GM12878 (cell line): ENCODE measurements at regions not wholly inside any gene's neighbourhood (a gene's known extent, or its start where the extent isn't known, plus 50 kb on each side); places are given as distances from the start of the nearest gene placed in this dataset.

Experiments
- ATAC-seq: fragments of 200-7000 bp; cut with Tn5 transposase; 3 replicates; pipeline ENCODE4 v1.9.1; 2020; ENCODE audit warnings: mild to moderate bottlenecking, moderate library complexity
- BruUV-seq: library from RNA; stranded (reverse); fragments of 400-500 nt; replicated peaks from 2 replicates; lab custom pipeline; 2021; lab: Mats Ljungman, UMichigan
- CTCF ChIA-PET: fragments of 300-600 bp; sonication (Branson Sonifier 250); formaldehyde crosslinking; extraction: SDS; loops from one replicate; lab custom pipeline; 2021; ENCODE audit warnings: inconsistent platforms; lab: Yijun Ruan, JAX
- POLR2A ChIA-PET: fragments of 350-600 bp; formaldehyde crosslinking; extraction: SDS; loops from one replicate; lab custom pipeline; 2021; ENCODE audit warnings: inconsistent platforms; lab: Charles Lee
- RAD21 ChIA-PET: fragments of 300-600 bp; sonication (Branson Sonifier 250); formaldehyde crosslinking; loops from one replicate; lab custom pipeline; 2023; ENCODE audit warnings: antibody characterized with exemption; ENCODE audit not compliant: unreplicated experiment; lab: Charles Lee
- SMC1A ChIA-PET: fragments of 300-600 bp; sonication (Branson Sonifier 250); formaldehyde crosslinking; loops from one replicate; lab custom pipeline; 2023; ENCODE audit not compliant: unreplicated experiment, uncharacterized antibody; lab: Charles Lee
- DNase-seq: peaks from one replicate; pipeline ENCODE4 v3.0.0-alpha.2; 2011; ENCODE audit warnings: low read depth, low spot score
- FAIRE-seq: peaks from 3 replicates; lab custom pipeline; 2011; peaks lifted over from hg19 to GRCh38; lab: Jason Lieb, UNC
- H2AFZ ChIP-seq: 2 replicates; pipeline ENCODE4 v1.6.0; 2011; ENCODE audit warnings: low read depth, low read length, control low read depth; ENCODE audit not compliant: control insufficient read depth
- H3K27ac ChIP-seq: 2 replicates; pipeline ENCODE4 v1.5.1; 2011; ENCODE audit warnings: control low read depth; ENCODE audit not compliant: control insufficient read depth, insufficient read depth
- H3K27me3 ChIP-seq, 2 experiments: replicated peaks in 1 of 2; 2 replicates each; pipeline versions ENCODE4 v1.6.0 to v1.6.1; 2011; ENCODE audit warnings: low read length in 1 of 2; ENCODE audit not compliant: control insufficient read depth in 2 of 2, insufficient read depth in 2 of 2
- H3K36me3 ChIP-seq, 2 experiments: 2 replicates each; pipeline ENCODE4 v1.5.1; 2011; ENCODE audit warnings: low read length in 1 of 2; ENCODE audit not compliant: control insufficient read depth in 2 of 2, insufficient read depth in 2 of 2
- H3K4me1 ChIP-seq: 2 replicates; pipeline ENCODE4 v1.6.1; 2011; ENCODE audit warnings: mild to moderate bottlenecking, low read length, moderate library complexity, mixed read lengths; ENCODE audit not compliant: control insufficient read depth, insufficient read depth
- H3K4me2 ChIP-seq: 2 replicates; pipeline ENCODE4 v1.6.0; 2011; ENCODE audit warnings: control low read depth; ENCODE audit not compliant: control insufficient read depth, insufficient read depth
- H3K4me3 ChIP-seq: fragments of 200-600 bp; sonication (generic); 2 replicates; pipeline ENCODE4 v1.5.1; 2016
- H3K79me2 ChIP-seq: 2 replicates; pipeline ENCODE4 v1.6.0; 2011; ENCODE audit warnings: low read length; ENCODE audit not compliant: control insufficient read depth, insufficient read depth
- H3K9ac ChIP-seq: 2 replicates; pipeline ENCODE4 v1.8.0; 2011; ENCODE audit warnings: low read length, control low read depth, mixed read lengths; ENCODE audit not compliant: control insufficient read depth, insufficient read depth
- H3K9me3 ChIP-seq: replicated peaks from 3 replicates; pipeline ENCODE4 v1.5.1; 2011; ENCODE audit warnings: mild to moderate bottlenecking, low read length; ENCODE audit not compliant: control insufficient read depth, insufficient read depth
- H4K20me1 ChIP-seq: 2 replicates; pipeline ENCODE4 v1.6.0; 2011; ENCODE audit not compliant: control insufficient read depth, insufficient read depth
- BCL11A ChIP-seq: IDR thresholded peaks from 2 replicates; pipeline ENCODE4 v1.6.1; 2011; ENCODE audit warnings: low read depth, low read length
- FOS ChIP-seq: IDR thresholded peaks from 3 replicates; pipeline ENCODE4 v1.6.1; 2011; ENCODE audit warnings: borderline replicate concordance; ENCODE audit not compliant: insufficient read length; ENCODE audit errors: extremely low read depth
- HDAC2 ChIP-seq: fragments of 200-600 bp; sonication (generic); IDR thresholded peaks from 2 replicates; pipeline ENCODE4 v1.6.1; 2017
- POLR2AphosphoS5 ChIP-seq: IDR thresholded peaks from 2 replicates; pipeline ENCODE4 v1.6.1; 2011; ENCODE audit warnings: mild to moderate bottlenecking, low read length, inconsistent platforms
- RELA ChIP-seq: fragments of 450-650 bp; IDR thresholded peaks from 2 replicates; pipeline ENCODE4 v1.8.0; 2014; ENCODE audit warnings: borderline replicate concordance; ENCODE audit not compliant: partially characterized antibody
- TCF7 ChIP-seq: IDR thresholded peaks from 2 replicates; pipeline ENCODE4 v1.6.1; 2014; ENCODE audit warnings: antibody characterized with exemption, borderline replicate concordance
- ZNF384 ChIP-seq: IDR thresholded peaks from 2 replicates; pipeline ENCODE4 v1.6.1; 2012; ENCODE audit warnings: low read depth, mild to moderate bottlenecking, low read length, improper control_type of control experiment, borderline replicate concordance
- WGBS: methylation state at CpG from one replicate; pipeline ENCODE4 v1.1.6; 2016; ENCODE audit warnings: low lambda C conversion rate; ENCODE audit not compliant: insufficient replicate concordance, insufficient coverage; ENCODE audit errors: missing lambda C conversion rate; 5-methylcytosine and 5-hydroxymethylcytosine counted together
- in situ Hi-C: fragments of 300-500 bp; cut with MboI; formaldehyde crosslinking; loops from 9 replicates; pipeline ENCODE4 v1.14.3; 2018; ENCODE audit warnings: mixed read lengths
- intact Hi-C: fragments of 100-400 bp; cut with micrococcal nuclease; formaldehyde crosslinking; loops from one replicate; pipeline ENCODE4 v1.14.2; 2022; ENCODE audit not compliant: unreplicated experiment
- TF ChIP-seq, protein P1 (sequence below): fragments of 450-650 bp; IDR thresholded peaks from 2 replicates; pipeline ENCODE4 v1.6.1; 2017; ENCODE audit warnings: mild to moderate bottlenecking, low read depth, inconsistent platforms; ENCODE audit not compliant: poor library complexity, severe bottlenecking
- TF ChIP-seq, protein P2 (sequence below): IDR thresholded peaks from 2 replicates; pipeline ENCODE4 v1.6.1; 2011; ENCODE audit warnings: borderline replicate concordance, low read depth, mild to moderate bottlenecking, moderate library complexity, mixed read lengths, low read length; ENCODE audit not compliant: insufficient read depth; ENCODE audit errors: extremely low read length

DNA sequence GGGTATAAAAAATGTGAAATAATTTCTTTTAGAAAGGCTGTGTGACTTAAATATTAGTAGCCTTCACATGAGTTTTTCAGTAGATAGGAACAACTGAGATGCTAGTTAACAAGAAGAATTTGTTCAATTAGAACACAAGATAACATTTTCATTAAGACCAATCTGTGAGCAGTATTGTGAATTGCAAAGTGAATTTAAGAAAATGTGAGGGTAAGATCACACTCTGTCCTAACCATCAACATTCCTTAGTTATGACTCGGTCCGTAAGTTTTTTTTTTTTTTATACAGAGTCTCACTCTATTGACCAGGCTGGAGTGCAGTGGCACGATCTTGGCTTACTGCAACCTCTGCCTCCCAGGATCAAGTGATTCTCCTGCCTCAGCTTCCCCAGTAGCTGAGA, 180.2 kb upstream of the EGFLAM start:
- no peak for DNase-seq
- H3K36me3 ChIP-seq = no peaks in the 10 kb centered on the region
- H2AFZ ChIP-seq = no peak overlapping the region
- H3K4me2 ChIP-seq = no peak overlapping the region
- no peaks in the 10 kb centered on the region for H3K27me3 ChIP-seq
- ChIA-PET RAD21 (no interaction called here), POLR2A (no interaction called here), CTCF (interaction anchor here (0.8 kb wide), 1 partner anchor 10 kb away, joined by 4 read pairs; no protein-coding TSS in a partner anchor), SMC1A (no interaction called here)
- H3K9me3 ChIP-seq = no peaks in the 10 kb centered on the region
- intact Hi-C loops (no loop called here), in situ Hi-C loops (no loop called here)
- no TSS peak for BruUV-seq
- WGBS = 44% methylated on average over 3 of the region's 3 CpGs
- H3K79me2 ChIP-seq = no peaks in the 10 kb centered on the region
- no peak overlapping the region for H3K9ac ChIP-seq
- H4K20me1 ChIP-seq = no peaks in the 10 kb centered on the region
- no peak for ATAC-seq
- no peak overlapping the region for H3K27ac ChIP-seq
- no peaks in the 10 kb centered on the region for H3K4me1 ChIP-seq
- FAIRE-seq = no peak
- no peak overlapping the region for H3K4me3 ChIP-seq
- TF ChIP-seq FOS (no peak), TCF7 (no peak), HDAC2 (no peak), BCL11A (no peak), RELA (no peak), ZNF384 (no peak), POLR2AphosphoS5 (no peak)
- TF ChIP-seq, protein P1, sequence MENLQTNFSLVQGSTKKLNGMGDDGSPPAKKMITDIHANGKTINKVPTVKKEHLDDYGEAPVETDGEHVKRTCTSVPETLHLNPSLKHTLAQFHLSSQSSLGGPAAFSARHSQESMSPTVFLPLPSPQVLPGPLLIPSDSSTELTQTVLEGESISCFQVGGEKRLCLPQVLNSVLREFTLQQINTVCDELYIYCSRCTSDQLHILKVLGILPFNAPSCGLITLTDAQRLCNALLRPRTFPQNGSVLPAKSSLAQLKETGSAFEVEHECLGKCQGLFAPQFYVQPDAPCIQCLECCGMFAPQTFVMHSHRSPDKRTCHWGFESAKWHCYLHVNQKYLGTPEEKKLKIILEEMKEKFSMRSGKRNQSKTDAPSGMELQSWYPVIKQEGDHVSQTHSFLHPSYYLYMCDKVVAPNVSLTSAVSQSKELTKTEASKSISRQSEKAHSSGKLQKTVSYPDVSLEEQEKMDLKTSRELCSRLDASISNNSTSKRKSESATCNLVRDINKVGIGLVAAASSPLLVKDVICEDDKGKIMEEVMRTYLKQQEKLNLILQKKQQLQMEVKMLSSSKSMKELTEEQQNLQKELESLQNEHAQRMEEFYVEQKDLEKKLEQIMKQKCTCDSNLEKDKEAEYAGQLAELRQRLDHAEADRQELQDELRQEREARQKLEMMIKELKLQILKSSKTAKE = no peak
- TF ChIP-seq, protein P2, sequence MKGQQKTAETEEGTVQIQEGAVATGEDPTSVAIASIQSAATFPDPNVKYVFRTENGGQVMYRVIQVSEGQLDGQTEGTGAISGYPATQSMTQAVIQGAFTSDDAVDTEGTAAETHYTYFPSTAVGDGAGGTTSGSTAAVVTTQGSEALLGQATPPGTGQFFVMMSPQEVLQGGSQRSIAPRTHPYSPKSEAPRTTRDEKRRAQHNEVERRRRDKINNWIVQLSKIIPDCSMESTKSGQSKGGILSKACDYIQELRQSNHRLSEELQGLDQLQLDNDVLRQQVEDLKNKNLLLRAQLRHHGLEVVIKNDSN = no peak
- TF ChIP-seq, all 136 proteins: peak for 0
